HG02973 (cell line): ENCODE measurements at regions not wholly inside any gene's neighbourhood (a gene's known extent, or its start where the extent isn't known, plus 50 kb on each side); places are given as distances from the start of the nearest gene placed in this dataset.

Source experiments
- ATAC-seq: cut with Tn5 transposase; IDR thresholded peaks from one replicate; pipeline ENCODE4 v1.9.1; 2021; ENCODE audit warnings: moderate library complexity; ENCODE audit not compliant: unreplicated experiment

GRCh38 chr3:88535563-88535962 lies 385.8 kb downstream of the C3orf38 start:
- no peak for ATAC-seq

GRCh38 chr3:88542916-88543315 lies 393.2 kb downstream of the C3orf38 start:
- no peak for ATAC-seq

DNA sequence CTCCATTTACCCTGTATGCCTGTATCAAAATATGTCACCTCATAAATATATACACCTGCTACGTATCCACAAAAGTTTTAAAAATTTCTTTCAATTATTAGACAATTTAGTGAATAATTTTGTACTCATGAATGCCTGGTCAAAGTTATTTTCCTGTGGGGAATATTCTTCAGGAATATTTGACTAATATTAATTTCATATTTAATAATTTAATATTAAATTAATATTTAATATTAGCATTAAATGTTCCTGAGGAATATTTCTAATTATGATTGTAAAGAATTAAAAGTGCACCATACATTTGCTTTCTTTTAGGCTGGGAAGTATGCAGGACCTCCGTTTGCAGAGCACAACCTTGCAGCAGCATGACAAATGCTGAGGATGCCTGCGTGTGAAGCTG lies 422.7 kb downstream of the C3orf38 start:
- ATAC-seq: no peak

GRCh38 chr3:88573472-88573871 lies 423.7 kb downstream of the C3orf38 start:
- no peak for ATAC-seq

- no peak for ATAC-seq
Measured at GRCh38 chr3:88574146-88574545, 424.4 kb downstream of the C3orf38 start.

DNA sequence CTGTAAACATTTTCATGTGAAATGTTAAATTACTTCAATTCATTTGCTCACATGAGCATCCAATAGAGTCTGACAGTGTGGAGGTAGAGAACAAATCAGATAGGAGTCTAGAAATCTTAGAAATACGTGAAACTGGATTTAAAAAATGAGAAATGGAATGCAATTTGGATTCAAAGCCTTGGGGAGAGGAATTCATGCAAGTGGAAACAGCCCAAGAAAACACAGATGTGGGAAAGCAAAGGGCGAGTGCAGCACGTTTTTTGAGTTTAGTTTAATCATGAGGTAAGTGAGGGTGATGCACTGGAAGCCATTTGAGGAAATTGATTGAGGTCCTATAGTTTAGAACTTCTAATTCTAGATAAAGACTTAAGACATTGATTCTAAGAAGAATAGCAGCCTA lies 434.7 kb downstream of the C3orf38 start:
- no peak for ATAC-seq

GRCh38 chr3:88586121-88586640 lies 436.4 kb downstream of the C3orf38 start:
- no peak for ATAC-seq

- ATAC-seq: no peak
Measured at GRCh38 chr3:88589138-88589537, 439.4 kb downstream of the C3orf38 start.

DNA sequence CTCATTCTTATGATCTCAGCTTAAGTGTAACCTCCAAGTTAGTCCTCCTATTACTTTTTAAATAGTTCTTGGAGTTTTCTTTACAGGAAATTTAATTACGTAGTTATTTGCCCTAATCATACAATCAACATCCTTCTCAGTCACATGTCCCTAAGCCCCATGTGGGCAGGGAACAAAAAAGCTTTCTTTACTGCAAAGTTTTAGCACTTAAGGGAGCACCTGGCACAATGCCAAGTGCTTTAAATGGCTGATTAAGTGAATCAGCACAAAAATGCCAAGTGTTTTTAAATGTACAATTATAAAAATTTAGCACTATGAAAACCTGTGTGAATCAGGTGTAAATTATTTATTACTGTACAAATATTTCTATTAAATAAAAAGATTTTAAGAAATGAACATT lies 445.3 kb downstream of the C3orf38 start:
- ATAC-seq: no peak

- no peak for ATAC-seq
Measured at GRCh38 chr3:88596451-88596850, 446.7 kb downstream of the C3orf38 start.

- ATAC-seq: no peak
Measured at GRCh38 chr3:88610820-88611219, 461.1 kb downstream of the C3orf38 start.

DNA sequence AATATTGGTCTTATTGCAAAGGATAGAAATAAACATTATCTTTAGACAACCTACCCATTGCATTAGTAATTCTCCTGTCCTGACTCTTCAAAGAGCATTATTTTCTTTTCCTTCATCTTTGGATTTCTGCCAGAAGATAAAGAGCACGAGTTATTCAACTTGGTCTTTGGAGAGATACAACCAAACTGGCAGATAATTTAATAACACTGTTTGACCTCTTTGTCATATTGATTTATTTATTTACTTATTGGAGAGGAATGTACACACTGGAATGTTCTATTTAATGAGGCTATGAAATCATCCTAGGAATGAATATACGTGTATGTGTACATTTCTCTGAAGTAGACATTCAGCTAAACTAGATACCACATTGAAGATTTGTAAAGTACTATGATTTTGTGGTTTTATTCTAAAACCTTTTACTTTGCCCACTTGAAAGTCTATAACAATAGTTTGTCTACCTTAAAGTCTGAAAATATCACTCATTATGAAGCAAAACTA lies 462.1 kb downstream of the C3orf38 start:
- no peak for ATAC-seq

DNA sequence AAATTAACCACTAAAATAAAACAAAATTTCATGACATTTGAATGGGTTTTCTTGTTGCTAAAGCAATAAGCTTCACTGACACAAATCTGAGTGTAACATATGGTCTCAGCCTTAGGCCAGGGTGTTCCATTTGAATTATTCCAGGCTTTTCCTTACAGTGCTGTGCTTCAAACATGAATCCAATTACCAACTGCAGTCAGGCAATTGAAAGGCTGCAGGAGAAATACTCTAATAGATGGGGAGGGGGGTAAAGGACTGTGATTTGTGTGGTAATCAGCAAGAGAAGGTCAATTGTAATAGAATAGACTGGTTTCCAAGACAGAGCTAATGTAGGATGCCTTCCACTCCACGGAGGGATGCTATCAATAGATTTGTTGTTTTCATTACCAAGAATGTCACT lies 466.7 kb downstream of the C3orf38 start:
- no peak for ATAC-seq

- ATAC-seq: no peak
Measured at GRCh38 chr3:88617283-88617682, 467.5 kb downstream of the C3orf38 start.

DNA sequence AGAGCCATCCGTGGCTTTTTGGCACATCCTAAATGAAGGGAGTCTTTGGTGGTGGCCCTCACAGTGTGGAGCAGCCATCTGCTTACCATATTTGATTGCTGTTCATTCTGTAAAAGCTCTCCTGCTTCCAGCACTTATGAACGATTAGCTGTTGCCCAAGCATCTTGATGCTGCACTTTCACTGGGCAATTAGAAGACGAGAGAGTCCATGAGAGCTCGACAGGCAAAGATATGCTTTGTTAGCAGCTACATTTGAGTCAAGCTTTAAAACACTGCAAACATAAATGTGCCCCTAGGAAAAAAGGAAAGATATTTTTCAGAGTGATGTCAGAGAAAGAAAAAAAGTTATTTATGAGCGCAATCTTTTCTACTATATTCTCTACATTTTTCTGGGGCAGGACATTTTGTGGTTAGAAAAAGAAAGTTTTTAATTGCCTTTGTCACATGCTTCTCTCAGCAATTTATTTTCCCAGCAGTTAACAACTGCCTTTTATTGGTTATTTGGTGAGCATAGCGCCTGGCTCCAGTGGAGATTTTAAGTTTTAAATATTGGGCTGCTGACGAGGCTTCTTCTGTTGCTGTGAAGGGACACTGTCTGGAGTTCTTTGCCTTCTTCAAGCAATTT lies 468.4 kb downstream of the C3orf38 start:
- ATAC-seq: no peak

GRCh38 chr3:88621586-88621985 lies 471.8 kb downstream of the C3orf38 start:
- ATAC-seq: no peak

- no peak for ATAC-seq
Measured at GRCh38 chr3:88623709-88624108, 473.9 kb downstream of the C3orf38 start.

GRCh38 chr3:88626456-88627120 lies 476.8 kb downstream of the C3orf38 start:
- ATAC-seq: no peak

DNA sequence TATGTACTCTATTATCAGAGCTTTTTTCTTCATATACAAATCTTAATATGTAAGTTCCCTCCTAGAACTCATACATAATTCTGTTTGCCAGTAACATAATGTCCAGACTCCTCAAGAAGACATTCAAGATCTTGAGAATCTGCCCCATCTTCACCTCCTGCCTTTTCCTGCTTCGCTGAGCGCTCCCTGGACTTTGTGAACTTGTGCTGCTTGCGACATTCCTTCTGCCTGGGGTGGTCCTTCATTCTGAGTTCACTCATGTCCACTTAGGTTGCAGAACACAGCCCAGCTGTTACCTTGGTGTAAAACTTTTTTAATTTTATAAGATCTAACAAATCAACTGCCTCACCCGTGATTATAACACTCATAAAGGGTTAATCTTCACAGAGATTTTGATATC lies 478.5 kb upstream of the EPHA3 start:
- no peak for ATAC-seq

DNA sequence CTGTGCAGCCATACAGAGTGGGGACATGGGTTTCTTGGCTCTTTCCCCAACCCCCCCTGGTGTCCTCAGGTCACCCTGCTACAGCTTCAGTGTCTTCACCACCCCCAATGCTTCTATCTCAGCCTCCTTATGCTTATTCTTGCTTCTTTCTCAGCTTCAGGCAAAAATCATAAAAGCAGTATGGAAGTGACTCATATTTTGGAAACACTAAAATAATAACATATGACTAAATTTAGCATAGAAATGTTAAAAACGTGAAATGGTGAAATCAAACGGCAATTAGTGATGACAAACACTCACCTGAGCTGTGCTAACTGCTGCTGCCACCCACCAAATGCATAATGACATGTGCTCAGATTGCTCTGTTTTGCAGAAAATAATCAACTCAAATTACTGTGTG lies 475.2 kb upstream of the EPHA3 start:
- no peak for ATAC-seq

GRCh38 chr3:88640581-88640980 lies 466.8 kb upstream of the EPHA3 start:
- no peak for ATAC-seq

DNA sequence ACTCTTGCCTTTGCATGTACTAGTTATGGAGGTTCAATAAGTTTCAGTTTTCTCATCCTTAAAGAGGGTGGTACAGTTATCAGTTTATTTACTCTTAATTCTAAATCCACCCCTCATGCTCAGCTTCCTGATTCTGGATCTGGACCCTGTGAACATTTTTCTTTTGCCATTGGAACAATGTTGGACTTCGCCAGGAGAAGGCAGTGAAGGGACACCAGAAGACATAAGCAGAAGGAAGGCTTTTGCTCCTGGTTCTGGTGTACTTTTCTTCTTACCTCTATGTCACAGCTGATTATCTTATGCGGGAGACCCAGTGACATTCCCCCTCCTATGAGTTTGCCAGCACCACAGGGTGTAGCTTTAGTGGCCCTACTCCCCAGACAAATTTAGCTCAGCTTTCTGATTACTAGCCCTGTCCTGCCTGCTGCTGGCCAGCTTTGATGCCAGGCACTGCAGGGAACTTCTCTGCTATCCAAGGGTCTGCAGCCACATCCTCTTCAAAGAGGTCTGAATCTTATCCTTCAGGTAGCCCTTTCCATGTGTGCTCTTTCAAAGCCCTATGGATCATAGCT lies 466.3 kb upstream of the EPHA3 start:
- no peak for ATAC-seq
